ENCODE measurements at regions not wholly inside any gene's neighbourhood (a gene's known extent, or its start where the extent isn't known, plus 50 kb on each side); places are given as distances from the start of the nearest gene placed in this dataset.
"Not testable (repeated sequence)": the region's sequence is repeated elsewhere in the genome, so short reads cannot be mapped to it uniquely, and the experiment has no call there.

- not testable (repeated sequence) for H3K4me3 ChIP-seq (ENCODE audit: low read length); H3K9me3 ChIP-seq (ENCODE audit: low read depth, low read length); H3K4me1 ChIP-seq (ENCODE audit: insufficient read depth, low read length); H3K27me3 ChIP-seq (ENCODE audit: insufficient read depth, low read length)
Observed at GRCh38 chr15:77916966-77917635, 160.4 kb downstream of the TBC1D2B start.

GRCh38 chr15:77915961-77916330 is 161.6 kb downstream of the TBC1D2B start:
- not testable (repeated sequence) for H3K4me3 ChIP-seq (ENCODE audit: low read length); H3K9me3 ChIP-seq (ENCODE audit: low read depth, low read length); H3K27me3 ChIP-seq (ENCODE audit: insufficient read depth, low read length); H3K4me1 ChIP-seq (ENCODE audit: insufficient read depth, low read length)

- H3K27me3 ChIP-seq (ENCODE audit: insufficient read depth, low read length), result no peaks in the 10 kb centered on the region
- no peaks in the 10 kb centered on the region for H3K4me1 ChIP-seq (ENCODE audit: insufficient read depth, low read length)
- no peaks in the 10 kb centered on the region for H3K9me3 ChIP-seq (ENCODE audit: low read depth, low read length)
- H3K4me3 ChIP-seq (ENCODE audit: low read length), result no peak overlapping the region
Observed at GRCh38 chr15:77915261-77915960, 162.1 kb downstream of the TBC1D2B start.

GRCh38 chr15:77914531-77914930 is 163.0 kb downstream of the TBC1D2B start:
- H3K4me3 ChIP-seq (ENCODE audit: low read length); H3K9me3 ChIP-seq (ENCODE audit: low read depth, low read length): not testable (repeated sequence)

GRCh38 chr15:77910030-77910911 is 167.2 kb downstream of the TBC1D2B start:
- peak overlapping the region; percentile 31 for H3K4me3 ChIP-seq (ENCODE audit: low read length)
- not testable (repeated sequence) for H3K9me3 ChIP-seq (ENCODE audit: low read depth, low read length); H3K4me1 ChIP-seq (ENCODE audit: insufficient read depth, low read length); H3K27me3 ChIP-seq (ENCODE audit: insufficient read depth, low read length)

More at GRCh38 chr15:77914531-77914930, 163.0 kb downstream of the TBC1D2B start:
- H3K4me1 ChIP-seq (ENCODE audit: insufficient read depth, low read length); H3K27me3 ChIP-seq (ENCODE audit: insufficient read depth, low read length): not testable (repeated sequence)

- Histone ChIP-seq H3K4me1 (ENCODE audit: insufficient read depth, low read length) (no peaks in the 10 kb centered on the region), H3K27me3 (ENCODE audit: insufficient read depth, low read length) (no peaks in the 10 kb centered on the region), H3K9me3 (ENCODE audit: low read depth, low read length) (no peaks in the 10 kb centered on the region), H3K4me3 (ENCODE audit: low read length) (no peak overlapping the region)
Observed at GRCh38 chr15:77909182-77909940, 168.2 kb downstream of the TBC1D2B start.

- H3K4me1 ChIP-seq (ENCODE audit: insufficient read depth, low read length); H3K4me3 ChIP-seq (ENCODE audit: low read length); H3K9me3 ChIP-seq (ENCODE audit: low read depth, low read length); H3K27me3 ChIP-seq (ENCODE audit: insufficient read depth, low read length): not testable (repeated sequence)
Observed at GRCh38 chr15:77908752-77909111, 168.8 kb downstream of the TBC1D2B start.

- Histone ChIP-seq H3K27me3 (ENCODE audit: insufficient read depth, low read length) (no peaks in the 10 kb centered on the region), H3K9me3 (ENCODE audit: low read depth, low read length) (no peaks in the 10 kb centered on the region), H3K4me3 (ENCODE audit: low read length) (no peak overlapping the region), H3K4me1 (ENCODE audit: insufficient read depth, low read length) (no peaks in the 10 kb centered on the region)
Observed at GRCh38 chr15:77907824-77908751, 169.4 kb downstream of the TBC1D2B start.

GRCh38 chr15:77906062-77906990 is 171.2 kb downstream of the TBC1D2B start:
- H3K4me3 ChIP-seq (ENCODE audit: low read length); H3K9me3 ChIP-seq (ENCODE audit: low read depth, low read length); H3K4me1 ChIP-seq (ENCODE audit: insufficient read depth, low read length); H3K27me3 ChIP-seq (ENCODE audit: insufficient read depth, low read length): not testable (repeated sequence)

GRCh38 chr15:77905301-77905920 is 172.1 kb downstream of the TBC1D2B start:
- Histone ChIP-seq H3K27me3 (ENCODE audit: insufficient read depth, low read length) (no peaks in the 10 kb centered on the region), H3K4me3 (ENCODE audit: low read length) (no peak overlapping the region), H3K4me1 (ENCODE audit: insufficient read depth, low read length) (no peaks in the 10 kb centered on the region), H3K9me3 (ENCODE audit: low read depth, low read length) (no peaks in the 10 kb centered on the region)

- Histone ChIP-seq H3K4me1 (ENCODE audit: insufficient read depth, low read length) (no peaks in the 10 kb centered on the region), H3K27me3 (ENCODE audit: insufficient read depth, low read length) (no peaks in the 10 kb centered on the region), H3K4me3 (ENCODE audit: low read length) (no peak overlapping the region), H3K9me3 (ENCODE audit: low read depth, low read length) (no peaks in the 10 kb centered on the region)
Observed at GRCh38 chr15:77904901-77905300, 172.6 kb downstream of the TBC1D2B start.

- no peaks in the 10 kb centered on the region for H3K4me1 ChIP-seq (ENCODE audit: insufficient read depth, low read length)
- no peaks in the 10 kb centered on the region for H3K27me3 ChIP-seq (ENCODE audit: insufficient read depth, low read length)
- no peaks in the 10 kb centered on the region for H3K9me3 ChIP-seq (ENCODE audit: low read depth, low read length)
- no peak overlapping the region for H3K4me3 ChIP-seq (ENCODE audit: low read length)
Observed at GRCh38 chr15:77904436-77904821, 173.1 kb downstream of the TBC1D2B start.

Measured in mononuclear cell (primary cell).